Esophagus muscularis mucosa (tissue), 3 donors: ENCODE measurements at regions not wholly inside any gene's neighbourhood (a gene's known extent, or its start where the extent isn't known, plus 50 kb on each side); places are given as distances from the start of the nearest gene placed in this dataset.

Experiments used
- POLR2AphosphoS5 ChIP-seq, 2 donors: sonication (generic); formaldehyde crosslinking; IDR thresholded peaks; one replicate each; pipeline ENCODE4 v1.6.1; 2017; ENCODE audit warnings: antibody characterized with exemption in 2 of 2
- TF ChIP-seq, protein P1 (sequence below), 3 experiments: fragments of 200-600 bp in 2 of 3; fragments of 450-650 bp in 1 of 3; sonication (generic) in 2 of 3; IDR thresholded peaks; one replicate each; pipeline ENCODE4 v1.5.1; 2017 to 2019; ENCODE audit warnings: antibody characterized with exemption in 3 of 3, mild to moderate bottlenecking in 2 of 3, moderate library complexity in 1 of 3

DNA sequence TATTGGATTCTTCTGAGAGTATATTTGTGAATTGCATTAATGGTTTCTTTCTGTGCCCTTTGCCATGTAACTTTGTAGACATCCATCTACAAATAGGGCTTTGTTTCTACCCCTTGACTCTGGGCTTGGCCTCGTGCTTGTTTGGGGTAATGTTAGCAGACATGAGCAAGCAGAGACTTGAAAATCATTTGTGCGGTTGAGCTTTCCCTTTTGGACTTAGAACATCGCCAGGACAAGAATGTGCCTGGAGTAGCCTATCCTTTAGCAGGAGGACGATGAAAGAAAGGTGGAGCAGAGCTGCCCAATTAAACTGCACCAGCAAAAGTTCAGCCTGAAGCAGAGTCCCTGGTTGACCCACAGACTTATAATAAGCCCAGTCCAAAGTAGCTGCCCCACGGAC, 785.9 kb downstream of the EPHA4 start:
- TF ChIP-seq, protein P1, sequence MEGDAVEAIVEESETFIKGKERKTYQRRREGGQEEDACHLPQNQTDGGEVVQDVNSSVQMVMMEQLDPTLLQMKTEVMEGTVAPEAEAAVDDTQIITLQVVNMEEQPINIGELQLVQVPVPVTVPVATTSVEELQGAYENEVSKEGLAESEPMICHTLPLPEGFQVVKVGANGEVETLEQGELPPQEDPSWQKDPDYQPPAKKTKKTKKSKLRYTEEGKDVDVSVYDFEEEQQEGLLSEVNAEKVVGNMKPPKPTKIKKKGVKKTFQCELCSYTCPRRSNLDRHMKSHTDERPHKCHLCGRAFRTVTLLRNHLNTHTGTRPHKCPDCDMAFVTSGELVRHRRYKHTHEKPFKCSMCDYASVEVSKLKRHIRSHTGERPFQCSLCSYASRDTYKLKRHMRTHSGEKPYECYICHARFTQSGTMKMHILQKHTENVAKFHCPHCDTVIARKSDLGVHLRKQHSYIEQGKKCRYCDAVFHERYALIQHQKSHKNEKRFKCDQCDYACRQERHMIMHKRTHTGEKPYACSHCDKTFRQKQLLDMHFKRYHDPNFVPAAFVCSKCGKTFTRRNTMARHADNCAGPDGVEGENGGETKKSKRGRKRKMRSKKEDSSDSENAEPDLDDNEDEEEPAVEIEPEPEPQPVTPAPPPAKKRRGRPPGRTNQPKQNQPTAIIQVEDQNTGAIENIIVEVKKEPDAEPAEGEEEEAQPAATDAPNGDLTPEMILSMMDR (IDR thresholded peaks at IDR 0.05): no peak
- TF ChIP-seq POLR2AphosphoS5 (IDR thresholded peaks at IDR 0.05): no peak
